IPS DF 4.7 (cell line): ENCODE measurements at regions not wholly inside any gene's neighbourhood (a gene's known extent, or its start where the extent isn't known, plus 50 kb on each side); places are given as distances from the start of the nearest gene placed in this dataset.
"Not testable (repeated sequence)": the region's sequence is repeated elsewhere in the genome, so short reads cannot be mapped to it uniquely, and the experiment has no call there.

Source experiments
- DNase-seq: peaks from one replicate; pipeline ENCODE4 v3.0.0-alpha.2; 2013; ENCODE audit warnings: low spot score; ENCODE audit errors: extremely low read depth

DNA sequence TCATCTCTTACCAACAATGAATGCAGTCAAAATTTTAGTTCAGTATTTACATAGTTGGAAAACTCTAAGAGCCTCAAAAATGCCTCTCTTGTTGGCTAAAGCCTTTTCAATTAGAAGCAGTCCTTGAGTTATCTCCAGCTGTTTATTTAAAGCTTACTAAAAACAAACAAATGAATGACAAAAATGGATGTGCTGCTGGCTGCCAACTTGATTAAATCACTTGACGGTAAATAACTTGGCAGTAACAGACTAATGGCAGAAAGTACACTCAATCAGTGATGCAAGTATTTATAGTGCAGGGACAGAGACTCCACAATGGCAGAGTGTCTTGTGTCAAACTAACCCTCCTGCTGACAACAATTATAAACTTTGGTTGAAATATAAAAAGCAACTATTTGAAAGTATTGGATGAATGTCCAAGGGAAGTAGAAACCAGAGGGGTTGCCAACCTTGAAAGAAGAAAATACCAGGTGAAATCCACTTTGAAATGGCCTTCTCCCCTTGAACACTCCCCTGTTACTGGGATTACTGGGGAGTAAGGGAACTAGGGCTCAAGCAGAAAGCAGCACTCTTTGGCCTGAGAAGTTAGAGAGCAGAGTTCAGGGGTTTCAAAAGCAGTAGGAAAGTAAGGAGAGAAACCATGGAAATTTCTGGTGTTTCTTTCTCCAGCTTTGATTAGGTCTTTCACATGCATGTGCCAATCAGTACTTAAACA is 245.2 kb upstream of the SPHKAP start:
- no peak for DNase-seq

DNA sequence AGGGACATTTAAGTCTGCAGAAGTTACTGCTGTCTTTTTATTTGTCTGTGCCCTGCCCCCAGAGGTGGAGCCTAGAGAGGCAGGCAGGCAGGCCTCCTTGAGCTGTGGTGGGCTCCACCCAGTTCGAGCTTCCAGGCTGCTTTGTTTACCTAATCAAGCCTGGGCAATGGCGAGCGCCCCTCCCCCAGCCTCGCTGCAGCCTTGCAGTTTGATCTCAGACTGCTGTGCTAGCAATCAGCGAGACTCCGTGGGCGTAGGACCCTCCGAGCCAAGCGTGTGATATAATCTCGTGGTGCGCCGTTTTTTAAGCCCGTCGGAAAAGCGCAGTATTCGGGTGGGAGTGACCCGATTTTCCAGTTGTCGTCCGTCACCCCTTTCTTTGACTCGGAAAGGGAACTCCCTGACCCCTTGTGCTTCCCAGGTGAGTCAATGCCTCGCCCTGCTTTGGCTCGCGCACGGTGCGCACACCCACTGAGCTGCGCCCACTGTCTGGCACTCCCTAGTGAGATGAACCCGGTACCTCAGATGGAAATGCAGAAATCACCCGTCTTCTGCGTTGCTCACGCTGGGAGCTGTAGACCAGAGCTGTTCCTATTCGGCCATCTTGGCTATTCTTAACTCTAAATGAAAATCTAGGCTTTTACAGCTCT is 244.0 kb upstream of the SPHKAP start:
- DNase-seq = not testable (repeated sequence)

DNA sequence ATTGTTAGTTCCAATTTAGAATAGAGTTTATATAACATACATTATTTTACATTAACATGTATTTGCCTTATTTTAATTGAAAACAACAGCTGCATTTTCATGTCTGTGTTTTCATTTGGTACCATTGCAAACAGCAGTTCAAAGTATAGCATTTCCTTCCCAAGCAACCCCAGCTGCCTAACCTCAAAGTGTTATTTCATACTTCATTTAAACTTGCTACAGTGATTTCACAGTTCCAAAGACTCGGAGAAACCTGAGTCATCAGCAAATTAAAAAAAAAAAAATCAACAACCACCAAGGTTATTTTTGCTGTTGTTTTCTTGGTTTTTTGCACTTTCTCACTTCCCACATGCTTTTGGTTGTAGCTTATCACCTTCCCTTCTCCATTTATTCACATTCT is 236.5 kb upstream of the SPHKAP start:
- no peak for DNase-seq

GRCh38 chr2:228417526-228417925 is 236.0 kb upstream of the SPHKAP start:
- DNase-seq = no peak

DNA sequence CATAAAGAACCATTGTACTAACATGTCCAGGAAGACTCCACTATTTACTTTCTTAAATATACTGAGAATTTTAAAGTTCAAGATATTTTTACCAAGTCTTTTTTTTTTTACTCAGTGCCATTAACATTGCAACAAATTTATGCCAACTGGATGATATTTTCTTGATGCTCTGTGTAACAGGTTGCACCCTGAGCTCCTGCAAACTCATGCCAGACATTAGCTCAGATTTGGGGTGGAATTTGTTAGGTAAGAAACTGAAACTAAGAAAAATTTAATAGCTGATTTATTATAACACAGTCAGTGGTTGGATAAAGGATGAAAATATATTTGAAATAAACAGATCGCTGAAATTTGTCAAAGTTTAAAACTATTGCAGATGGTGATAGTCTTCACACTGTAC is 228.6 kb upstream of the SPHKAP start:
- no peak for DNase-seq

- no peak for DNase-seq
Measured at GRCh38 chr2:228409493-228409892, 228.0 kb upstream of the SPHKAP start.

GRCh38 chr2:228408529-228409227 is 227.2 kb upstream of the SPHKAP start:
- DNase-seq = no peak

DNA sequence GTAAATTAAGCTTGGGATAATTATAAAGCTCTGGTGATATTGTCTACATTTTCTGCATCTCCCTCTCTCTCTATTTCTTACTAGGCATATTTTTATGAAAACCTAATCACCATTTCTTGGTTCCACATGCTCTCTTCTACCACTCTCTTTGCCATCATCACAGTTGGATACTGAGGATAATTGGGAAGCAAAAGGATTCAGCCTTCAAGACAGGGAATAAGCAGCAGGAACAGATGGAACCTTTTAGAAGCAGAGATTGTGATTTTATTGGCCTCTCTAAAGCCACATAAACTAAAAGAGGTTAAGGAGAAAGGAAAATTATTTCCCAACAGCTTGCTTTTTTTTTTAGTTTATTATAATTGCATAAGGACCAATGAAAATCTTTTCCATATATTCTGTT is 226.3 kb upstream of the SPHKAP start:
- DNase-seq = no peak

DNA sequence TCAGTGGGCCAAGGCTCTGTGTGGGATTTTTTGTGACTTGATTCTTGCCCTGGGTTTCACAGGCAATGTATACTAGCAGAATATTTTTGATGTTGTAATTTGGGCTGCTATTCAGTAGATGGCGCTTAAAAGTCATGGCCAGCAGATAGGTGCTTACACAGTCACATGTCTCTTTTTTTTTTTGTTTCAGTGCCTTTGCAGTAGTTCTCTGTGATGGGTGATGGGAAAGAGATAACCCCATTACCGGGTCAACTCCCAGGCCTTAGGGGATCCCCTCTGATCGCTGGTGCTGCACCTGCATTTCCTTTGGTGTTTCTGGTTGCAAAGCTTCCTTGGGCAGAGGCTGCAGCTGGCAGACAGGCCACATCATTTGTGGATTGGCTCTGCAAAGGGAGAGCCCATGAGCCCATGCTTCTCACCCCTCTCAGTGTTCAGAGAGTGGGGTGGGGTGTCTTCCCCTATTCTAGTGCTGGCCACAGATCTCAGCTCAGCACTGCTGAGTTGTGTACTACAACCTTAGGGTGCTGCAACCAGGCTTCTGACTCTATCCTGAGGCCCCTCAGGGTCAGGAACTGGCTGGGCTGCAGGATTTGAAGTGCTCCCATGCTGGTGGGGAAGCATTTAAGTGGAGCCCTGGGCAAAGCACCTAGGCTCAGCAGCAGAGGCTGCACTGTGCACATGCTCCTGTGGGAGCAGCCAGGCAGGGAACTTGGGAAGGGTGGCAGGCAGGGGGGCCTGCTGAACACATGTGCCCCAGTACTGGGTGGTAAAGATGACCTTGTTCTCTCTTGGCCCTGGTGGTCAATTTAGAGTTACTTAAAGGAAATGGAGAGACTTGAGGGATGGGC is 219.8 kb upstream of the SPHKAP start:
- DNase-seq = no peak

GRCh38 chr2:228387776-228388175 is 206.3 kb upstream of the SPHKAP start:
- no peak for DNase-seq

- no peak for DNase-seq
Measured at GRCh38 chr2:228378696-228379425, 197.4 kb upstream of the SPHKAP start.

DNA sequence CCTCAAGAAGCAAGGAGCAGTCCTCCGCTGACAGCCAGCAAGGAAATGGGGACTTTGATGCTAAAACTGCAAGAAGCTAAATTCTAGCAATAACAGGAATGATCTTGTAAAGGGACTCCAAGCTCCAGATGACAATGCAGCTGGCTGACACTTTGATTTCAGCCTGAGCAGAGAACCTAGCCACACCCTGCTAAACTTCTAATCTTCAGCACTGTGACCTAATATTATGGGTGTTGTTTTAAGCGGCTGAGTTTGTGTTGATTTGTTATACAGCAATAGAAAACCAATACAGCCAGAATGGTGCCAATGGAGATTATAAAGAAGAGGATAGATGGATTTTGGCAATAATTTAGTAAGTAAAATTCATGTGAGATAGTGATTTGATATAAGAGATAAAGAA is 196.7 kb upstream of the SPHKAP start:
- no peak for DNase-seq

GRCh38 chr2:228377533-228377932 is 196.0 kb upstream of the SPHKAP start:
- no peak for DNase-seq

DNA sequence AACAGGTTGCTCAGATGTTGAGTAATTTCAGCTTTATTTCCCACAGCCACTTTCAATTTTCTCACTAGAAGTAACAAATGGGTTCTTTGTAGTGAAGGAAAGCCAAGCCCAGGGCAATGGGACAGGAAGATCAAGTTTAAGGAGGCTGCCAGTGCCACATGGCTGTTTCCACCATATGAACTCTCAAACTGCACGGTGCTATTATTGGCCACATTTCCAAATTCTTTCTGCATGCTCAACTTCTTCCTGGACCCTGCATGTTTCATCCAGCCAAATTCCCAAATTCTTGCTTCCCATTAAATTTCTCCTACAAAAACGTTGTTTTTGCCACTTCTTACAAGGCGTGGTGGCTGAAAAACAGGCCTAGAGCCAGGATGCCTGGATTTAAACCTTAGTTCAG is 193.3 kb upstream of the SPHKAP start:
- DNase-seq = no peak

DNA sequence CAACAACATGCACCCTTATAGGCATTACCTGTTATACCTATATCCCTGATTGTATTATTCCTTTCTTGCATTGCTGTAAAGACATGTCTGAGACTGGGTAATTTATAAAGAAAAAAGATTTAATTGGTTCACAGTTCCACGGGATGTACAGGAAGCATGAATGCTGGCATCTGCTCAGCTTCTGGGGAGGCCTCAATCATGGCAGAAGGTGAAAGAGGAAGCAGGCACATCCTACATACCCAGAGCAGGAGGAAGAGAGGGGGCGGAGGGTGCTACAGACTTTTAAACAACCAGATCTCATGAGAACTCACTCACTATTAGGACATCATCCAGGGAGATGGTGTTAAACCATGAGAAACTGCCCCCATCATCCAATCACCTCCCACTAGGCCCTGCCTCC is 191.7 kb upstream of the SPHKAP start:
- no peak for DNase-seq

- DNase-seq = no peak
Measured at GRCh38 chr2:228372212-228372611, 190.7 kb upstream of the SPHKAP start.

DNA sequence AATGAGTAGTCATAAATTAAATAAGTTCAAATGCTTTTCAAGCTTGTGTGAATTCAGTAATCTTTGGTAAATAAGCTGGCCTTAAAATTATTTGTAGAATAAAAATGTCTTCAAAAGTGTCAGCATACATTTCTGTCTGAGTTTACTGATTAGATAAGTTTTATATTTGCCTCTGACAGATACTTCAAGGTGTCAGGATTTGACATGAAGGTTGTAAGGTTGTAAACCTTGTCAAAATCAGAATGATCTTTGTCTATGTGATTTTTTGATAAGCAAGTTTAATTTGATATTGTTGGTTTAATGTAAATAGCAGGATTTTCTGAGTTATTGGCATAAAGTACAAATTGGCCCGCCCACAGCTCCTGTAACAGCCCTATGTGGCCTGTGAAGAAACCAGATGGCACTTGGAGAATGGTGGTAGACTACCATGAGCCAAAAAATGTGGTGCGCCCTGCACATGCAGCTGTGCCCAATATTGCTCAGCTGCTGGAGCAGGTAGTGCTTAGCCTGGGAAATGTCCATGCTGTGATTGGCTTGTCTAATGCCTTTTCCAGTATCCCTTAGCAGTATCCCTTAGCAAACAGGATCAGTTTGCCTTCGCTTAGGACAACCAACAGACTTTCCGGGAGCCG is 188.0 kb upstream of the SPHKAP start:
- DNase-seq = no peak

GRCh38 chr2:228367356-228367755 is 185.9 kb upstream of the SPHKAP start:
- no peak for DNase-seq

DNA sequence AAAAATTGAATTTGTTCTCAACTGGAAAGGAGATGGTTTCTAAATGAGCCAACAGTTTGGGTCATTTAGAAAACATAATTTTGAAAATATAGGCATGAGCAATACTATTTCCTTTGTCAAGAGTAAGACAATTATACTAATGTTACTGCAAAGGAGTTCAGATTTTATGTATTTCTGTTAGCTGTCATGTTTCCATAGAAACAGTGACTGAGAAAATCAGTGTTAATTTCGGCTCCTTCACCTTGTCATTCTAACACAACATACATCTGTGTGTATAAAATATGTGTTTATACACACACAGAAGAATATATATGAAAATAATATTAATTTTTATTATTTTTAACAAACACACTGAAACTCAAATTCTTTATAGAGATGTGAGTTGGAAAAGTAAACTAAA is 178.0 kb upstream of the SPHKAP start:
- DNase-seq = no peak

DNA sequence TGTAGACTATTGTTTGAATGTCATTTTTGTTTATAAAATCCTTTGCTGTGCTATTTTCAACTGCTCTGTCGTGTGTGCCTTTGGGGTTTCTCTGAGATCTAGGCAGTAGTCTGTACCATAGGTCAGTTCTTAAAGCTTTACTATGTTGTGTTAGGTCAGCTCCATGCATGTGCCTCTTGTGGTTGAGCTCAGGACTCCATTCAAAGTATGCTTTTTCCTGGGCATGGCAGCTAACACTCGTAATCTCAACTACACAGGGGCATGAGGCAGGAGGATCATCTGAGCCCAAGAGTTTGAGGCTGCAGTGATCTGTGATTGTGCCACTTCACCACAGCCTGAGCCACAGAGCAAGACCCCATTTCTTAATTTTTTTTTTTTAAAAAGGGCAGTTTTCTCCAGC is 174.4 kb upstream of the SPHKAP start:
- DNase-seq = no peak

DNA sequence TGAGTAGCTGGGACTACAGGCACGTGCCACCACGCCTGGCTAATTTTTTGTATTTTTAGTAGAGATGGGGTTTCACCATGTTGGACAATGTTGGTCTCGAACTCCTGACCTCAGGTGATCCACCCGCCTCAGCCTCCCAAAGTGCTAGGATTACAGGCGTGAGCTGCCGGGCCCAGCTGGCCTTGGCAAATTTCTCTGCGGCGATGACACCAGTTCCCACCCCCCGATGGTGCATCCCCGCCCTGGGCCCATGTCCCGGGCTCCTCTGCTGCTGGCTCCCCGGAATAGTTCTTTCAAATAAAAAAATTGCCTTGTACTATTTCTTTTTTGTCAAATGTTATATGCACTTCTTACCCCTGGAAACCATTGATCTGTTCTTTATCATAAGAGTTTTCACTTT is 171.5 kb upstream of the SPHKAP start:
- not testable (repeated sequence) for DNase-seq
